Endothelial cell of umbilical vein (primary cell): ENCODE measurements at regions not wholly inside any gene's neighbourhood (a gene's known extent, or its start where the extent isn't known, plus 50 kb on each side); places are given as distances from the start of the nearest gene placed in this dataset.

Experiments used
- BruUV-seq: library from RNA; stranded (reverse); fragments of 400-500 nt; replicated peaks from 2 replicates; lab custom pipeline; 2021; lab: Mats Ljungman, UMichigan
- CTCF ChIA-PET: fragments of 300-600, 350-600 bp; sonication (Branson Sonifier 250); formaldehyde crosslinking; loops from one replicate; lab custom pipeline; 2021; ENCODE audit warnings: antibody characterized with exemption, inconsistent platforms; lab: Charles Lee
- POLR2A ChIA-PET: fragments of 300-600, 350-600 bp; sonication (Branson Sonifier 250); formaldehyde crosslinking; loops from one replicate; lab custom pipeline; 2021; ENCODE audit warnings: antibody characterized with exemption, inconsistent platforms; lab: Charles Lee
- DNase-seq: peaks from one replicate; pipeline ENCODE4 v3.0.0-alpha.2; 2011; ENCODE audit warnings: low read depth, low spot score
- FAIRE-seq: peaks from 2 replicates; lab custom pipeline; 2011; peaks lifted over from hg19 to GRCh38; lab: Jason Lieb, UNC
- H2AFZ ChIP-seq: 2 replicates; pipeline ENCODE4 v1.6.0; 2012; ENCODE audit warnings: low read depth, low read length, control low read depth, inconsistent platforms
- H3K27ac ChIP-seq: 2 replicates; pipeline ENCODE4 v1.5.1; 2011; ENCODE audit warnings: low read depth, mild to moderate bottlenecking, control low read depth, low read length, moderate library complexity; ENCODE audit not compliant: insufficient read depth
- H3K27me3 ChIP-seq, 2 experiments: 2 replicates each; pipeline versions ENCODE4 v1.6.0 to v1.6.1; 2011; ENCODE audit warnings: low read length in 2 of 2, mixed read lengths in 1 of 2; ENCODE audit not compliant: control insufficient read depth in 2 of 2, insufficient read depth in 2 of 2
- H3K36me3 ChIP-seq, 2 experiments: 2 replicates in 1 of 2; 3 replicates in 1 of 2; pipeline ENCODE4 v1.5.1; 2011; ENCODE audit warnings: low read length in 2 of 2, mild to moderate bottlenecking in 1 of 2, moderate library complexity in 1 of 2; ENCODE audit not compliant: control insufficient read depth in 2 of 2, insufficient read depth in 2 of 2; ENCODE audit errors: extremely low read depth in 1 of 2
- H3K4me1 ChIP-seq: 3 replicates; pipeline ENCODE4 v1.5.1; 2011; ENCODE audit warnings: mild to moderate bottlenecking, low read length; ENCODE audit not compliant: control insufficient read depth, insufficient read depth; ENCODE audit errors: extremely low read depth
- H3K4me2 ChIP-seq: 2 replicates; pipeline ENCODE4 v1.6.1; 2011; ENCODE audit warnings: low read length, control low read depth, mixed read lengths; ENCODE audit not compliant: insufficient read depth
- H3K4me3 ChIP-seq, 3 experiments: fragments of 200-600 bp in 1 of 3; sonication (generic), shearing (Covaris generic) in 1 of 3; replicated peaks in 1 of 3; 2 replicates each; pipeline ENCODE4 v1.5.1; 2011 to 2016; ENCODE audit warnings: control low read depth in 3 of 3, low read length in 3 of 3, mild to moderate bottlenecking in 2 of 3, inconsistent platforms in 1 of 3, low read depth in 1 of 3, moderate library complexity in 1 of 3; ENCODE audit not compliant: insufficient read depth in 1 of 3
- H3K79me2 ChIP-seq: 2 replicates; pipeline ENCODE4 v1.6.0; 2012; ENCODE audit warnings: low read length, inconsistent platforms; ENCODE audit not compliant: control insufficient read depth, insufficient read depth
- H3K9ac ChIP-seq: replicated peaks from 2 replicates; pipeline ENCODE3; 2011; ENCODE audit warnings: low read length, control low read depth; ENCODE audit not compliant: insufficient read depth; ENCODE audit errors: extremely low read depth
- H3K9me1 ChIP-seq: replicated peaks from 3 replicates; pipeline ENCODE4 v1.6.0; 2011; ENCODE audit warnings: mild to moderate bottlenecking, low read length; ENCODE audit not compliant: control insufficient read depth, insufficient read depth; ENCODE audit errors: extremely low read depth
- H3K9me3 ChIP-seq: replicated peaks from 2 replicates; pipeline ENCODE4 v1.5.1; 2012; ENCODE audit warnings: low read length, inconsistent platforms; ENCODE audit not compliant: control insufficient read depth, insufficient read depth
- H4K20me1 ChIP-seq: replicated peaks from 2 replicates; pipeline ENCODE3; 2011; ENCODE audit warnings: mild to moderate bottlenecking, low read length; ENCODE audit not compliant: control insufficient read depth, insufficient read depth; ENCODE audit errors: extremely low read depth
- EZH2 ChIP-seq: IDR thresholded peaks from 2 replicates; pipeline ENCODE4 v1.6.1; 2012; ENCODE audit warnings: borderline replicate concordance, low read depth, mild to moderate bottlenecking, moderate library complexity, low read length, inconsistent platforms; ENCODE audit not compliant: severe bottlenecking
- FOS ChIP-seq: IDR thresholded peaks from 2 replicates; pipeline ENCODE4 v1.6.1; 2011; ENCODE audit warnings: mild to moderate bottlenecking, low read length, moderate library complexity, borderline replicate concordance; ENCODE audit not compliant: insufficient read depth
- GATA2 ChIP-seq: IDR thresholded peaks from 2 replicates; pipeline ENCODE4 v1.7.0; 2011; ENCODE audit warnings: low read depth, mild to moderate bottlenecking, moderate library complexity, mixed read lengths, low read length; ENCODE audit not compliant: insufficient read length, insufficient read depth
- JUN ChIP-seq: IDR thresholded peaks from 2 replicates; pipeline ENCODE4 v1.6.1; 2011; ENCODE audit warnings: borderline replicate concordance, low read depth; ENCODE audit not compliant: insufficient read length, insufficient read depth
- MAX ChIP-seq: IDR thresholded peaks from 2 replicates; pipeline ENCODE4 v1.6.1; 2011; ENCODE audit not compliant: insufficient read depth, insufficient read length
- MYC ChIP-seq: IDR thresholded peaks from one replicate; pipeline ENCODE4 v1.6.1; 2011; ENCODE audit warnings: mild to moderate bottlenecking, low read depth, low read length
- POLR2A ChIP-seq: IDR thresholded peaks from 2 replicates; pipeline ENCODE4 v1.6.1; 2012; ENCODE audit warnings: low read depth, mild to moderate bottlenecking, control low read depth, low read length
- POLR2AphosphoS5 ChIP-seq: IDR thresholded peaks from 2 replicates; pipeline ENCODE4 v1.6.1; 2012; ENCODE audit warnings: low read depth, mild to moderate bottlenecking, control low read depth, low read length, moderate library complexity; ENCODE audit not compliant: insufficient read depth
- dilution Hi-C: fragments of 300-500 bp; cut with MboI; formaldehyde crosslinking; loops from one replicate; pipeline ENCODE4 v1.15.0; 2019; ENCODE audit warnings: low sequenced_read_pairs; ENCODE audit not compliant: extremely low pct_ligation_motif_present
- intact Hi-C: fragments of 100-400 bp; cut with micrococcal nuclease; formaldehyde crosslinking; loops from one replicate; pipeline ENCODE4 v1.10.0; 2022
- TF ChIP-seq, protein P1 (sequence below), 2 donors: IDR thresholded peaks; 1 replicate in 1 of 2; 2 replicates in 1 of 2; pipeline ENCODE4 v1.5.1; 2011; ENCODE audit warnings: low read length in 2 of 2, mild to moderate bottlenecking in 2 of 2, moderate library complexity in 2 of 2, control low read depth in 1 of 2, inconsistent platforms in 1 of 2, low read depth in 1 of 2; ENCODE audit not compliant: insufficient read depth in 1 of 2; ENCODE audit errors: extremely low read depth in 1 of 2

GRCh38 chr20:11728937-11729336, 188.8 kb upstream of the BTBD3 start:
- ChIA-PET POLR2A (no interaction called here), CTCF (no interaction called here)
- H3K27ac ChIP-seq = no peak overlapping the region
- no peak overlapping the region for H3K9ac ChIP-seq
- no peaks in the 10 kb centered on the region for H4K20me1 ChIP-seq
- TF ChIP-seq EZH2 (no peak), MAX (no peak), POLR2A (no peak), POLR2AphosphoS5 (no peak), MYC (no peak), FOS (no peak), JUN (no peak), GATA2 (no peak)
- TF ChIP-seq, protein P1, sequence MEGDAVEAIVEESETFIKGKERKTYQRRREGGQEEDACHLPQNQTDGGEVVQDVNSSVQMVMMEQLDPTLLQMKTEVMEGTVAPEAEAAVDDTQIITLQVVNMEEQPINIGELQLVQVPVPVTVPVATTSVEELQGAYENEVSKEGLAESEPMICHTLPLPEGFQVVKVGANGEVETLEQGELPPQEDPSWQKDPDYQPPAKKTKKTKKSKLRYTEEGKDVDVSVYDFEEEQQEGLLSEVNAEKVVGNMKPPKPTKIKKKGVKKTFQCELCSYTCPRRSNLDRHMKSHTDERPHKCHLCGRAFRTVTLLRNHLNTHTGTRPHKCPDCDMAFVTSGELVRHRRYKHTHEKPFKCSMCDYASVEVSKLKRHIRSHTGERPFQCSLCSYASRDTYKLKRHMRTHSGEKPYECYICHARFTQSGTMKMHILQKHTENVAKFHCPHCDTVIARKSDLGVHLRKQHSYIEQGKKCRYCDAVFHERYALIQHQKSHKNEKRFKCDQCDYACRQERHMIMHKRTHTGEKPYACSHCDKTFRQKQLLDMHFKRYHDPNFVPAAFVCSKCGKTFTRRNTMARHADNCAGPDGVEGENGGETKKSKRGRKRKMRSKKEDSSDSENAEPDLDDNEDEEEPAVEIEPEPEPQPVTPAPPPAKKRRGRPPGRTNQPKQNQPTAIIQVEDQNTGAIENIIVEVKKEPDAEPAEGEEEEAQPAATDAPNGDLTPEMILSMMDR (IDR thresholded peaks at IDR 0.05; ENCODE audit: extremely low read depth in 1 of 2, insufficient read depth in 1 of 2, low read depth in 1 of 2, low read length in 2 of 2) = no peak
- no peaks in the 10 kb centered on the region for H3K36me3 ChIP-seq
- H3K4me2 ChIP-seq = no peak overlapping the region
- H3K27me3 ChIP-seq = no peaks in the 10 kb centered on the region
- no peak overlapping the region for H2AFZ ChIP-seq
- no peak for FAIRE-seq
- no peaks in the 10 kb centered on the region for H3K4me1 ChIP-seq
- dilution Hi-C loops = no loop called here
- no TSS peak for BruUV-seq
- no peaks in the 10 kb centered on the region for H3K9me3 ChIP-seq
- H3K79me2 ChIP-seq = no peaks in the 10 kb centered on the region
- no peak overlapping the region for H3K4me3 ChIP-seq
- no peak for DNase-seq
- no peaks in the 10 kb centered on the region for H3K9me1 ChIP-seq
- intact Hi-C loops = no loop called here
